Lower leg skin (tissue), 3 donors: ENCODE measurements at regions not wholly inside any gene's neighbourhood (a gene's known extent, or its start where the extent isn't known, plus 50 kb on each side); places are given as distances from the start of the nearest gene placed in this dataset.

Experiments
- CTCF ChIP-seq, 3 donors: fragments of 450-650 bp; IDR thresholded peaks; one replicate each; pipeline ENCODE4 v1.5.1; 2016; ENCODE audit warnings: antibody characterized with exemption in 3 of 3, mild to moderate bottlenecking in 3 of 3, moderate library complexity in 2 of 3
- POLR2A ChIP-seq, 2 donors: fragments of 450-650 bp; IDR thresholded peaks; one replicate each; pipeline ENCODE4 v1.6.1; 2016 to 2017; ENCODE audit warnings: antibody characterized with exemption in 2 of 2, mild to moderate bottlenecking in 1 of 2, moderate library complexity in 1 of 2

GRCh38 chr6:14317387-14317970, 199.9 kb downstream of the CD83 start:
- TF ChIP-seq POLR2A (IDR thresholded peaks at IDR 0.05) (no peak), CTCF (IDR thresholded peaks at IDR 0.05) (no peak)
